ENCODE measurements at regions not wholly inside any gene's neighbourhood (a gene's known extent, or its start where the extent isn't known, plus 50 kb on each side); places are given as distances from the start of the nearest gene placed in this dataset.

GRCh38 chr2:52698408-52698807 lies 1069.2 kb upstream of the CHAC2 start:
- H3K9me3 Mint-ChIP-seq: no peaks in the 10 kb centered on the region
- no peak overlapping the region for H3K4me3 Mint-ChIP-seq
- H3K27me3 Mint-ChIP-seq (ENCODE audit: low read depth, poor library complexity): no peaks in the 10 kb centered on the region
- TF ChIP-seq CTCF (IDR thresholded peaks at IDR 0.05): no peak
- peaks cover 24% of the 10 kb centered on the region for H3K4me1 Mint-ChIP-seq
- no peaks in the 10 kb centered on the region for H3K36me3 Mint-ChIP-seq (ENCODE audit: low read depth)
- no peak overlapping the region for H3K27ac Mint-ChIP-seq
- no peak for DNase-seq

GRCh38 chr2:52697690-52698089 lies 1069.9 kb upstream of the CHAC2 start:
- Mint-ChIP-seq H3K27ac (no peak overlapping the region), H3K4me3 (no peak overlapping the region), H3K27me3 (ENCODE audit: low read depth, poor library complexity) (no peaks in the 10 kb centered on the region), H3K9me3 (no peaks in the 10 kb centered on the region), H3K4me1 (peaks cover 17% of the 10 kb centered on the region), H3K36me3 (ENCODE audit: low read depth) (no peaks in the 10 kb centered on the region)
- DNase-seq: no peak
- no peak for TF ChIP-seq CTCF (IDR thresholded peaks at IDR 0.05)

GRCh38 chr2:52695731-52696130 lies 1071.9 kb upstream of the CHAC2 start:
- Mint-ChIP-seq H3K9me3 (no peaks in the 10 kb centered on the region), H3K4me3 (no peak overlapping the region), H3K27me3 (ENCODE audit: low read depth, poor library complexity) (no peaks in the 10 kb centered on the region), H3K4me1 (peaks cover 5% of the 10 kb centered on the region), H3K27ac (no peak overlapping the region), H3K36me3 (ENCODE audit: low read depth) (no peaks in the 10 kb centered on the region)
- no peak for TF ChIP-seq CTCF (IDR thresholded peaks at IDR 0.05)
- DNase-seq: no peak

GRCh38 chr2:52686935-52687334 lies 1080.7 kb upstream of the CHAC2 start:
- no peak for DNase-seq
- peaks cover 32% of the 10 kb centered on the region for H3K9me3 Mint-ChIP-seq
- no peak for TF ChIP-seq CTCF (IDR thresholded peaks at IDR 0.05)
- H3K36me3 Mint-ChIP-seq (ENCODE audit: low read depth): peaks cover 17% of the 10 kb centered on the region
- H3K4me1 Mint-ChIP-seq: no peaks in the 10 kb centered on the region
- H3K4me3 Mint-ChIP-seq: no peak overlapping the region
- no peaks in the 10 kb centered on the region for H3K27me3 Mint-ChIP-seq (ENCODE audit: low read depth, poor library complexity)
- H3K27ac Mint-ChIP-seq: no peak overlapping the region

GRCh38 chr2:52676056-52676455 lies 1091.5 kb upstream of the CHAC2 start:
- TF ChIP-seq CTCF (IDR thresholded peaks at IDR 0.05): no peak
- Mint-ChIP-seq H3K4me1 (no peaks in the 10 kb centered on the region), H3K36me3 (ENCODE audit: low read depth) (no peaks in the 10 kb centered on the region), H3K9me3 (peaks cover 13% of the 10 kb centered on the region), H3K4me3 (no peak overlapping the region), H3K27ac (no peak overlapping the region), H3K27me3 (ENCODE audit: low read depth, poor library complexity) (no peaks in the 10 kb centered on the region)
- DNase-seq: no peak

GRCh38 chr2:52668724-52669123 lies 1098.9 kb upstream of the CHAC2 start:
- Mint-ChIP-seq H3K9me3 (peaks cover 14% of the 10 kb centered on the region), H3K27me3 (ENCODE audit: low read depth, poor library complexity) (no peaks in the 10 kb centered on the region), H3K4me3 (no peak overlapping the region), H3K27ac (no peak overlapping the region), H3K36me3 (ENCODE audit: low read depth) (no peaks in the 10 kb centered on the region), H3K4me1 (no peaks in the 10 kb centered on the region)
- TF ChIP-seq CTCF (IDR thresholded peaks at IDR 0.05): no peak
- DNase-seq: no peak
